ENCODE measurements at regions not wholly inside any gene's neighbourhood (a gene's known extent, or its start where the extent isn't known, plus 50 kb on each side); places are given as distances from the start of the nearest gene placed in this dataset.

GRCh38 chr7:115747174-115747573 is 283.4 kb downstream of the TFEC start:
- no peak overlapping the region for H2AK9ac ChIP-seq (replicated peaks; ENCODE audit: low read depth, low read length, poor library complexity)
- DNase-seq (peak; percentile 19), ATAC-seq (ENCODE audit: low read depth) (peak; percentile 61; the same call in 1 of the 2 replicates)
- H3K56ac ChIP-seq (ENCODE audit: extremely low read depth, insufficient read depth, low read length): no peak overlapping the region
- ChIA-PET POLR2A (ENCODE audit: unreplicated experiment) (interaction anchor here (0.5 kb wide), 1 partner anchor 279 kb away, joined by 3 read pairs; no protein-coding TSS in a partner anchor), CTCF (interaction anchor here (1.4 kb wide), 1 partner anchor 9 kb away, joined by 3 read pairs; no protein-coding TSS in a partner anchor)
- no peak overlapping the region for H3K27ac ChIP-seq (ENCODE audit: insufficient read depth, low read length)
- H3K4me3 ChIP-seq (ENCODE audit: insufficient read depth, low read depth, low read length): no peak overlapping the region; the same call in 1 of the 2 replicates
- no peaks in the 10 kb centered on the region for H3K79me1 ChIP-seq (ENCODE audit: low read depth in 1 of 2, low read length in 2 of 2)
- no peak overlapping the region for H2BK20ac ChIP-seq (ENCODE audit: low read depth, low read length)
- H2BK5ac ChIP-seq (ENCODE audit: low read depth, low read length, poor library complexity, severe bottlenecking): no peak overlapping the region
- intact Hi-C loops (cut with micrococcal nuclease): loop anchor here (5.0 kb wide), 2 partner anchors 630 to 880 kb away; no protein-coding TSS in a partner anchor
- H4K8ac ChIP-seq (ENCODE audit: low read depth in 2 of 2, low read length in 2 of 2): peak overlapping the region in 1 of 2 experiments; percentile 3; a peak in 1 of 4 replicates
- in situ Hi-C loops (cut with MboI; ENCODE audit: low sequenced_read_pairs): no loop called here
- no peaks in the 10 kb centered on the region for H3K9me3 ChIP-seq (ENCODE audit: control insufficient read depth, insufficient read depth, low read length)
- H2AFZ ChIP-seq (replicated peaks; ENCODE audit: low read length, poor library complexity): peak overlapping the region; percentile 50
- H4K5ac ChIP-seq (ENCODE audit: low read depth, low read length): no peak overlapping the region
- no peak overlapping the region for H2AK5ac ChIP-seq (ENCODE audit: low read depth, low read length)
- no peaks in the 10 kb centered on the region for H3K36me3 ChIP-seq (ENCODE audit: control insufficient read depth, insufficient read depth, low read length)
- no TSS peak for BruUV-seq (replicated peaks)
- H3K4me1 ChIP-seq (ENCODE audit: control insufficient read depth, insufficient read depth, low read length): no peaks in the 10 kb centered on the region
- no peak overlapping the region for H2BK15ac ChIP-seq (ENCODE audit: low read depth, low read length)
- H3K9ac ChIP-seq (ENCODE audit: low read depth, low read length): no peak overlapping the region
- no peak overlapping the region for H3K4ac ChIP-seq (ENCODE audit: low read depth, low read length)
- H3K18ac ChIP-seq (ENCODE audit: low read depth, low read length): no peak overlapping the region
- WGBS, 2 experiments (ENCODE audit: extremely low coverage in 2 of 2, insufficient read length in 1 of 2): no CpG with 5 or more reads among the region's 4 CpGs
- H4K91ac ChIP-seq (ENCODE audit: insufficient read depth, low read depth, low read length): no peak overlapping the region
- H3K9me1 ChIP-seq (ENCODE audit: insufficient read depth, low read length): no peaks in the 10 kb centered on the region
- no peaks in the 10 kb centered on the region for H3K27me3 ChIP-seq (ENCODE audit: control insufficient read depth, insufficient read depth, low read length)
- H4K20me1 ChIP-seq (ENCODE audit: insufficient read depth, low read length): no peaks in the 10 kb centered on the region
- no peak for TF ChIP-seq NFE2L2 (IDR thresholded peaks at IDR 0.05; ENCODE audit: low read depth, low read length)
- no peak for TF ChIP-seq CEBPB (IDR thresholded peaks at IDR 0.05; ENCODE audit: low read depth, low read length)
- TF ChIP-seq BHLHE40 (IDR thresholded peaks at IDR 0.05; ENCODE audit: low read depth, low read length): no peak
- TF ChIP-seq MAFK (IDR thresholded peaks at IDR 0.05; ENCODE audit: low read depth, low read length): no peak
- TF ChIP-seq MXI1 (IDR thresholded peaks at IDR 0.05; ENCODE audit: borderline replicate concordance, low read depth, low read length): no peak
- no peak for TF ChIP-seq SMC3 (IDR thresholded peaks at IDR 0.05; ENCODE audit: low read depth, low read length)
- H3K4me2 ChIP-seq (ENCODE audit: low read depth, low read length): peak overlapping the region; percentile 43; the same call in 1 of the 2 replicates
- no peak overlapping the region for H3K23ac ChIP-seq (ENCODE audit: low read depth, low read length)
- dilution Hi-C loops (cut with HindIII; ENCODE audit: low sequenced_read_pairs, unreplicated experiment): no loop called here
- no peak overlapping the region for H2BK120ac ChIP-seq (ENCODE audit: low read depth, low read length)
- no peak overlapping the region for H3K14ac ChIP-seq (replicated peaks; ENCODE audit: low read depth, low read length)
